Muscle layer of colon (tissue), 2 donors: ENCODE measurements at regions not wholly inside any gene's neighbourhood (a gene's known extent, or its start where the extent isn't known, plus 50 kb on each side); places are given as distances from the start of the nearest gene placed in this dataset.

Experiments
- H3K27ac ChIP-seq: one replicate; pipeline ENCODE4 v1.7.0; 2013; ENCODE audit warnings: low read depth, mild to moderate bottlenecking, low read length, moderate library complexity
- H3K27me3 ChIP-seq, 2 donors: one replicate each; pipeline ENCODE4 v1.7.0; 2013; ENCODE audit warnings: low read length in 2 of 2, mild to moderate bottlenecking in 2 of 2; ENCODE audit not compliant: insufficient read depth in 2 of 2, control insufficient read depth in 1 of 2
- H3K36me3 ChIP-seq: one replicate; pipeline ENCODE4 v1.7.0; 2013; ENCODE audit warnings: mild to moderate bottlenecking, low read length; ENCODE audit not compliant: insufficient read depth
- H3K4me1 ChIP-seq: one replicate; pipeline ENCODE4 v1.7.0; 2013; ENCODE audit warnings: mild to moderate bottlenecking, low read length; ENCODE audit not compliant: insufficient read depth
- H3K4me3 ChIP-seq, 2 donors: one replicate each; pipeline ENCODE4 v1.7.0; 2013; ENCODE audit warnings: low read length in 2 of 2, low read depth in 1 of 2, mild to moderate bottlenecking in 1 of 2, moderate library complexity in 1 of 2
- H3K9ac ChIP-seq: one replicate; pipeline ENCODE4 v1.7.0; 2013; ENCODE audit warnings: low read length
- H3K9me3 ChIP-seq: one replicate; pipeline ENCODE4 v1.7.0; 2013; ENCODE audit warnings: mild to moderate bottlenecking, low read length
- donor health status: abdominal sarcoma.
- donor health status: Adenocarcinoma of cecum.

DNA sequence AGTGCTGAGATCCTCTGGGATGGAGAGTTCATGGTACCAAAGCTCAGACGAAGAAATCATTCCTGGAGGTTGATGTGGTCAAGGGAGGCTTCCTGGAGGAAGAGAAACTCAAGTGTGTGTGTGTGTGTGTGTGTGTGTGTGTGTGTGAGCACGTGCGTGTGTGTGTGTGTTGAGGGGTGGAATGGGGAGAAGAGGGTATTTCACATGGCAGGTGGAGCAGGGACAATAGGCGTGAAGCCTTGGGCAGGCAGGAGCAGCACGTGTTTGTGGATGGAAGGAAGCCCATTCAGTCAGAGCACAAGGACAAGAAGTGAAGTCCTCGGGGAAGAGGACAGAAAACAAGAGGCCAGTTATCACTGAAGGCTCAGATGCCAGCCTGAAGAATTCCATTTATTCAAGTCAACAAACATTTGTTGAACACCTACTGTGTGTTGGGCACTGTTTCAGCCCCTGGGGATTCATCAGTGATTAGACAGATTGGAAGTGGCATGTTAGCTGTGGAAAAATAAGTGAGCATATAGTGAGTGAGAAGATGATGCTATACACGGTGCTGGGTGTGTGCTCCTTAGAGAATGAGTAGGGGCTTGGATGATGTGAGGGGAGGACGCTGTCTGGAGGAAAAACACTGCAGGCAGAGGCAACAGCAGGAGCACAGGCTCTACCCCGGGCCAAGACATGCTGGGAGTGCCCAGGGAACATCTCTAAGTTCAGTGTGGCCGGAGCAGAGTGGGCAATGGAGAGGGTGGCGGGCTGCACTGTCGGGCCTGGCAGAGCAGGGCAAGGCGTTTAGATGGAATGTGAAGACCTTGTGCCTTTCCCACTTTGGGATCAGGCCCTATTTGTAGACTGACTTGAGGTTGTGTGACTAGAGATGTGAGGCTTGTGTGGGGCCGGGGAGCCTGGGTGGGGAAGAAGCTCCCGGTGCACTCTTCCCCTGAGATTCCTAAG is 267.1 kb downstream of the CBLN1 start:
- Histone ChIP-seq H3K4me1 (peaks cover 39% of the 10 kb centered on the region), H3K4me3 (no peak overlapping the region), H3K27ac (peak overlapping the region; percentile 12), H3K9me3 (no peaks in the 10 kb centered on the region), H3K36me3 (no peaks in the 10 kb centered on the region), H3K27me3 (no peaks in the 10 kb centered on the region), H3K9ac (no peak overlapping the region)

DNA sequence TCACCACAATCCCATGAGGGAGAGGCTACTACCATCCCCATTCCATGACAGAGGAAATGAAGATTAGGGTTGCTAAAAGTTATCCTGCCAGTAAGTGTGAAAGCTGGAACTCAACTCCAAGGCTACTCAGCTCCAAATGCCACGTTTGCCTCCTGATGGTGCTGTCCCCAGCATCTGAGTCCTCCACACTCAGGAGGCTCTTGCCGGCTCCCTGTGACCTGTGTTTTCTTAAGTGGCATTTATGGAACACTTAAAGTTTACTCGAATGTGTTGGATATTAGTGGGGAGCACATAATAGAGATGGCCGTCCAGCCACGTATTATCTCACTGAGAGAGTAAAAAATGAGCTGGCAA is 267.9 kb downstream of the CBLN1 start:
- no peaks in the 10 kb centered on the region for H3K9me3 ChIP-seq
- H3K27me3 ChIP-seq = no peaks in the 10 kb centered on the region
- no peak overlapping the region for H3K4me3 ChIP-seq
- peak overlapping the region; percentile 55 for H3K27ac ChIP-seq
- peaks cover 36% of the 10 kb centered on the region for H3K4me1 ChIP-seq
- H3K36me3 ChIP-seq = no peaks in the 10 kb centered on the region
- H3K9ac ChIP-seq = no peak overlapping the region

DNA sequence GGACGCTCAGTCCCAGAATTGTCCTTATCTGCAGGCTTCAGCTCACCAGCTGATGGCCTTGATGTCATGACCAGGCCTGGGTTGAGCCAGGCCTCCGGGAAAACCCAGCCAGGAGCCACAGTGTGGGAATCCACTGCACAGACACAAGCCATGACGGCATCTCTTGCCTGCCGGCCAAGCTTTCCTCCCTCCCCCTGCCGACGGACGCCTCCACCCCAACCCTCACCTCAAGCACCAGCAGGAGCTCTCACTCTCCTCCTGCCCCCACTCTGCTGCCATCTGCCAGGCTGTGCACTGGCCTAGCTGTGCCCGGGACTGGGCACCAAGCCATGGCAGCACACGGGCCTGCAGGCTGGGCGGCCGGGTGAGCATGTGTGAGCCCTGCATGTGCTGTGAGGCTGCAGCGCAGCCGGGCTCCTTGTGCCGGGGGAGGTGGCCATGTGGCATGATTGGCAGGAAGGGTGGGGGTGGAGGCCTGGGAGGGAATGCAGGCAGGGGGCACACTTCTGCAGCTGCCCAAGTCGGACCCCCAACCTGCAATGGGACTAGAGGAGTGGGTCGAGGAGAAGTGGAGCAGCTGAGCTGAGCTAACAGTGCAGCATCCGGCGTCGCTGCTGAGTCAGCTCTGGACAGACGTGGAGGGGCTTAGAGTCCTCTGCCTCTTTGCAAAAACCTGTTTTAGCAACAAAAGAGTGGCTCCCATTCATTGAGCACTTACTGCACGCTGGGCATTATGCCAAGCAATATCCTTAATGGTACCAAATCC is 268.5 kb downstream of the CBLN1 start:
- Histone ChIP-seq H3K4me3 (no peak overlapping the region), H3K9ac (no peak overlapping the region), H3K36me3 (no peaks in the 10 kb centered on the region), H3K9me3 (no peaks in the 10 kb centered on the region), H3K4me1 (peaks cover 36% of the 10 kb centered on the region), H3K27me3 (no peaks in the 10 kb centered on the region), H3K27ac (peak overlapping the region; percentile 55)

DNA sequence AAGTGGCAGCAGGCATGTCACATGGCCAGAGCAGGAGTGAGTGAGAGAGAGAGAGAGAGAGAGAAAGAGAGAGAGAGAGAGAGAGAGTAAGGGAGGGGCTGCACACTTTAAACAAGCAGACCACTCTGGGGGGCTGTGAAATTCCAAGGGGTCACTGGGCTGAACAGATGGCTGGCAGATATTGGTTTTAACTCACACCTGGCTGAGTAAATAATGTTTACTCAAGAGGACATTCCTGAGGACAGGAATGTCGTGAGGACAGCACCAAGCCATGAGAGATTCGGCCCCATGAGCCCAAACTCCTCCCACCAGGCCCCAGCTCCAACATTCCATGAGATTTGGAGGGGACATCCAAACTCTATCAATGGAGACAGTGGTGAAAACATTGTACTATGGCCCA is 269.7 kb downstream of the CBLN1 start:
- Histone ChIP-seq H3K4me1 (peaks cover 36% of the 10 kb centered on the region), H3K27ac (no peak overlapping the region), H3K9me3 (no peaks in the 10 kb centered on the region), H3K4me3 (no peak overlapping the region), H3K9ac (no peak overlapping the region), H3K36me3 (no peaks in the 10 kb centered on the region), H3K27me3 (no peaks in the 10 kb centered on the region)

DNA sequence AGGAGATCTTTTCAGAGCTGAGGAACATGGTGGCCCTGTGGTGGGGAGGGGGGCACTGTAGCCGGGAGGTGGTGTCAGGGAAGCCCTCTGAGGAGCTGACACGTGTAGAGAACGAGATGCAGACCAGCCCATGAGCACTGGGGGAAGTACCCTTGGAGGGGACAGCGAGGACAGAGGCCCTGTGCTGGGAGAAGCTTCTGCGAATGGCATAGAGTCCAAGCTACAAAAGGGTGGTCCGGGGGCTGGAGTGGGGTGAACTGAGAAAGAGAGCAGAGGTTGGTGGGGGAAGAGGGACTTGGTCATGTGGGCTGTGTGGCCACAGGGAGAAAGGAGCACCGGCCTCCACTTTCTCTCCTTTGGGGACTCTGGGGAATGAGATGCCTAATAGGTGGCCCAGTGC is 270.8 kb downstream of the CBLN1 start:
- H3K27ac ChIP-seq = no peak overlapping the region

DNA sequence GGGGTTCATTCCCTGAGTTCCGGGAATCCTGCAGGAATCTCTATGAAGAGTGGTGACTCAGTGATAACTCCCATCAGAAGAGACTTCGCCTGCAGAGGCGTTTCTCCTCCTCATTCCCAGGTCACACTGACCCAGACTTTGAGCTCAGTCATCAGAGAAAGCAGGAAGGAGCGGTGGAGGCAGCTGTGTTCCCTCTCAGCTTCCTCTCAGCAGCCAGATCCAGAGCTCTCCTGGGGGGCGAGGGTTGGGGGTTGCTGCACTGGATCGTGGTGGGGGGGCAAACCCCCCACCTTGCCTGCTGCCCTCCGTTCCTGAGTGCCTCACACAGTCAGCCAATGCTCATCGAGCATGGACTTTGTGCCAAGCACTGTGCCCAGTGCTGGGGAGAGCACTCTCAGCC is 271.2 kb downstream of the CBLN1 start:
- H3K4me1 ChIP-seq = peaks cover 27% of the 10 kb centered on the region
- no peak overlapping the region for H3K27ac ChIP-seq
- no peak overlapping the region for H3K4me3 ChIP-seq
- no peaks in the 10 kb centered on the region for H3K27me3 ChIP-seq
- no peak overlapping the region for H3K9ac ChIP-seq
- no peaks in the 10 kb centered on the region for H3K9me3 ChIP-seq
- H3K36me3 ChIP-seq = no peaks in the 10 kb centered on the region

More for the DNA sequence above, 270.8 kb downstream of the CBLN1 start:
- Histone ChIP-seq H3K4me3 (no peak overlapping the region), H3K36me3 (no peaks in the 10 kb centered on the region), H3K27me3 (no peaks in the 10 kb centered on the region), H3K9ac (no peak overlapping the region), H3K4me1 (peaks cover 27% of the 10 kb centered on the region), H3K9me3 (no peaks in the 10 kb centered on the region)

DNA sequence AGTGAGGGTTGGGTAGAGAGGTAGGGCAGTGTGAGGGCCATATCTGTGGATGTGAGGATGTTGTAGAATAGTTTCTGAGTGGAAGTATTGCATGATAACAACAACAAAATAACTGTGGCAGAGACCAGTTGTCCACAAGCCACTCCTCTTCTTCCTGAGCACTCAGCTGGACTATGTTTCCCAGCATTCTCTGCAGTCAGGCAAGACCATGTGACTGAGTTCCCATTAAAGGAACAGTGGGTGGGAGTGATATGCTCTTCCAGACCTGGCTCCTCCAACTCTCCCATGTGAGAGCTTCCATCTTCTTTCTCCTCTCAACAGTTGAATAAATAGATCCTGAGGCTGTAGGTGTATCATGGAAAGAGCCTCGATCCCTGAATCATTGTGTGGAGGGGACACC is 272.4 kb downstream of the CBLN1 start:
- no peaks in the 10 kb centered on the region for H3K27me3 ChIP-seq
- no peaks in the 10 kb centered on the region for H3K36me3 ChIP-seq
- H3K4me1 ChIP-seq = peaks cover 28% of the 10 kb centered on the region
- no peak overlapping the region for H3K9ac ChIP-seq
- H3K4me3 ChIP-seq = no peak overlapping the region
- no peak overlapping the region for H3K27ac ChIP-seq
- H3K9me3 ChIP-seq = no peaks in the 10 kb centered on the region

DNA sequence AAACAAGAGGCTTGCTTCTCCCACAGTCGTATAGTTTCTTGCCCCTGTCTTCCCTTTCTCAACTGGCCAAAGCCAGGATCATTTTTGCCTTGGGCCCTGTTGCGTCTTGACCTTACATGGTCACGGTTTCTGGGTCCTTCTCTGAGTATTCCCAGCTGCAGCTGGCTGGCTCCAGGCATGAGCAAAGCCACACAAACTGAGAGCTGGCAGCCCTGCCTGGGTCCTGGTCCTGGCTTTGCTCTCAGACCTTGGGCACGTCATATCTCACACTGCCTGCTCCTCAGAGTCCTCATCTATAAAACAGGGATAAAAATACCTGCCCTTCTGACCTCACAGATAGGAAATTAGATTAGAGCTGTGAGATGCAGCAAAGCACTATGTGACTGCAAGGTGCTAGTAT is 277.6 kb downstream of the CBLN1 start:
- Histone ChIP-seq H3K36me3 (no peaks in the 10 kb centered on the region), H3K27me3 (no peaks in the 10 kb centered on the region), H3K27ac (peak overlapping the region; percentile 88), H3K4me3 (no peak overlapping the region), H3K9ac (no peak overlapping the region), H3K9me3 (no peaks in the 10 kb centered on the region), H3K4me1 (peaks cover 43% of the 10 kb centered on the region)

DNA sequence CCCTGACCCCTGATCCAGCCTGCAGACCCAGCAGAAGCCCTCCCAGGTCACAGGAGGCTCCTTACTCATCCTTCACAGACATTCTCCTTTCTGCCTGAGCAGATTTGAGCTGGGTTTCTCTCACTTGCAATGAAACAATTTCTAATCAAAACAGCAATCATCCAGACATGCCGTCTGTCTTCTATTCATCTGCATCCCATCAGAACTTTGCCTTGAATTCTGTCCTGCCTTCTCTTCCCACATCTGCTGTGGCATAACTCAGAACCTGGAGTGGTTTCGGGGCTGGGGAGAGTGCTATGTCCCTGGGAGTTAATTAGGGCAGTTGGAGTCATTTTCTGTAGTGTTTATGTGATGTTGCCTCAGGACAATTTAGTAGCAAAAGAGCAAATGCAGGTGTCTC is 278.6 kb downstream of the CBLN1 start:
- peak overlapping the region; percentile 88 for H3K27ac ChIP-seq
- H3K4me3 ChIP-seq = no peak overlapping the region
- no peaks in the 10 kb centered on the region for H3K36me3 ChIP-seq
- H3K27me3 ChIP-seq = no peaks in the 10 kb centered on the region
- no peaks in the 10 kb centered on the region for H3K9me3 ChIP-seq
- H3K4me1 ChIP-seq = peaks cover 53% of the 10 kb centered on the region
- peak overlapping the region; percentile 17 for H3K9ac ChIP-seq

DNA sequence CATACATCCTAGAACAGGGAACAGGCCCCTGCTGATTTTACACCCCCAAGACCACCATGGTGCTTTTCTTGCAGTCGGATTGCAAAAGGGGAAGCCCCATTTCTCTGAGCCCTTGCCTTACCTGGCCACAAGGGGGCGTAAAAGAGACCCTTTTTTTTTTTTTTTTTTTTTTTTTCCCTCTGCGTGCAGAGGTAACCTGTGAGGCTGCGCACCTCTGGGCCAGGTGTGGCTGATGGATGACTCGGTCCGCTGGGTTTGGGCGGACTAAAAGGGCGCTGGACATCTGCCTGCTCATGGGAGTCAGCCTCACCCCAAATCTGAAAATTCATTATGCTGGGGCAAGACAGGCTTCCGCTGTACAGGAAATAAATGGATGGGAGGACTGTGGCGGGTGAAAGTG is 281.0 kb downstream of the CBLN1 start:
- Histone ChIP-seq H3K9me3 (no peaks in the 10 kb centered on the region), H3K4me3 (no peak overlapping the region), H3K27me3 (no peaks in the 10 kb centered on the region), H3K4me1 (peaks cover 66% of the 10 kb centered on the region), H3K36me3 (no peaks in the 10 kb centered on the region), H3K9ac (no peak overlapping the region), H3K27ac (peak overlapping the region; percentile 70)

DNA sequence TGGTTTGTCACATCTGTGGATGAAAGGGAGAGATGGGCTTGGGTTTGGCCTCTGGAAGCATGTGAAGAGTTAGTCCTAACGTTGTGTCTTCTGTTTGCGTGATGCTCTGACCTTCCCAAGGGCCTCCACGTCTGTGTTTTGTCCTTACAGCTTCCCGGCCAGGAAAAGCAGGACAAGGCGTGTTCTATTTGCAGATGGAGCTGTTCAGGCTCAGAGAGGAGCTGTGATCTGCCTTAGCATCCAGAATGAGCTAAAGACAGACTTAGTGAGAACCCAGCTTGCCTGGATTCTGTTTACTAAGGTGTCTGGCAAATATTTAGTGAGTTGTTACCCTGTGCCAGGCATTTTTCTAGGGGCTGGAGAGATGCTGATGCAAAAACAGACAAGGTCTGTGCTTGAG is 282.1 kb downstream of the CBLN1 start:
- H3K27me3 ChIP-seq = no peaks in the 10 kb centered on the region
- no peak overlapping the region for H3K4me3 ChIP-seq
- H3K9me3 ChIP-seq = no peaks in the 10 kb centered on the region
- peak overlapping the region; percentile 5 for H3K9ac ChIP-seq
- peaks cover 59% of the 10 kb centered on the region for H3K4me1 ChIP-seq
- peak overlapping the region; percentile 61 for H3K27ac ChIP-seq
- no peaks in the 10 kb centered on the region for H3K36me3 ChIP-seq
